ENCODE measurements at regions not wholly inside any gene's neighbourhood (a gene's known extent, or its start where the extent isn't known, plus 50 kb on each side); places are given as distances from the start of the nearest gene placed in this dataset.

DNA sequence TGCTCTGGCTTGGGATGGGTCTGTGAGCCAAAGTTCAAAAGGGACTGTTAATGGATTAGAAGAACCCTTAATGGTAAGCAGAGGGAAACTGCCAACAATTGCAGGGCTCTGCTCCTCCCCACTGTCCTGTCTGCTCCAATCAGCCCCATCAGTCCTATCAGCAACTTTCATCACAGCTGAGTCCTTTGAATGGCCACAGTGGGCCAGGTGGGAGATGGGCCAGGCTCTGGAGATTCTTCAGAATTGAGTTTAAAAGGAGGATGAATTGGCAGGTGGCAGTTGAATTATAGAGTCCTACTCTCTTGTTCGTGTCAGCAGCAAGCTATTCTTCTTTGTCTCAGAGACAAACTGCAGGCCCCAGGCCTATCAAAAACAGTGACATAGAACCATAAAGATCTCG lies 573.9 kb downstream of the EPHA4 start:
- Mint-ChIP-seq H3K36me3 (no peaks in the 10 kb centered on the region), H3K27ac (no peak overlapping the region), H3K4me1 (no peaks in the 10 kb centered on the region), H3K27me3 (no peaks in the 10 kb centered on the region), H3K9me3 (no peaks in the 10 kb centered on the region), H3K4me3 (no peak overlapping the region)
- POLR2A ChIA-PET, result no interaction called here
- ATAC-seq (ENCODE audit: low read depth), result no peak
- DNase-seq, result no peak

DNA sequence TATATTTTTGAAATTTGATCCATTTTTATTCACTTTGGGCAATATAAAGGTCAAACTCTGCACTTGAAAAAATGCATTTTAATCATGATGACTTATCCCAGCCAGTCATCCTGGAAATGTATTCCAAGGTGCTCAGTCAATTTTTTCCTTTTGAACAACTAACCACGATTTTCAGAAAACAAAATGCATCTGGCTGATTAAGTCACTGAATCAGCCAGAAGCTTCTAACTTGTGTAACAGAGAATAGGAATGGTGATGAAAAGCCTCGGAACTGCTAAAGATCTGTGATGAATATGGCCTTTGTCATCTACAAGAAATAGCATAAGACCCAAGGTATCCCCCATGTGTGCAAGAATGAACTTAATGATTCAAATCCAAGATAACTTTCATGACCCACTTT lies 572.7 kb downstream of the EPHA4 start:
- Mint-ChIP-seq H3K9me3 (no peaks in the 10 kb centered on the region), H3K4me1 (no peaks in the 10 kb centered on the region), H3K27me3 (no peaks in the 10 kb centered on the region), H3K36me3 (no peaks in the 10 kb centered on the region), H3K27ac (no peak overlapping the region), H3K4me3 (no peak overlapping the region)
- no peak for ATAC-seq (ENCODE audit: low read depth)
- DNase-seq, result no peak
- POLR2A ChIA-PET, result no interaction called here

DNA sequence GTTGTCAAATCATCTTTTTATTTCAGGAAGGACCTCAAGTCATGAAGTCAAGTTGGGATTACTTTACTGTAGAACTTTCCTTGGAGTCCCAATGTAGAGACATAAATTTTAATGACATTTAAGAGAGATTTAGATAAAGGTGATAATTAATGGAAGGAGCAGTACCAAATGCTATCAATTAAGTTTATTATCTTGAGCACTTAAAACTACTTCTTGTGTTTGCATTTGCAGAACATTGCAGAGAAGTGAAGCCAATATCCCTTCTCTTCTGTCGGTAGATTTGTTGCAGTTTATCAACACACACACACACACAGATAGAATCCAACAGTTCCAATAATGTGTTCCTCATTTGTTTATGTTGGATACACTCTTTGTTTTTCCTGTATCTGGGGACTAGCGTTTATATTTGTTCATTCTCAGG lies 570.7 kb downstream of the EPHA4 start:
- H3K27ac Mint-ChIP-seq, result no peak overlapping the region
- H3K9me3 Mint-ChIP-seq, result no peaks in the 10 kb centered on the region
- POLR2A ChIA-PET, result no interaction called here
- no peak overlapping the region for H3K4me3 Mint-ChIP-seq
- no peaks in the 10 kb centered on the region for H3K36me3 Mint-ChIP-seq
- no peaks in the 10 kb centered on the region for H3K27me3 Mint-ChIP-seq
- no peak for ATAC-seq (ENCODE audit: low read depth)
- no peak for DNase-seq
- H3K4me1 Mint-ChIP-seq, result no peaks in the 10 kb centered on the region

DNA sequence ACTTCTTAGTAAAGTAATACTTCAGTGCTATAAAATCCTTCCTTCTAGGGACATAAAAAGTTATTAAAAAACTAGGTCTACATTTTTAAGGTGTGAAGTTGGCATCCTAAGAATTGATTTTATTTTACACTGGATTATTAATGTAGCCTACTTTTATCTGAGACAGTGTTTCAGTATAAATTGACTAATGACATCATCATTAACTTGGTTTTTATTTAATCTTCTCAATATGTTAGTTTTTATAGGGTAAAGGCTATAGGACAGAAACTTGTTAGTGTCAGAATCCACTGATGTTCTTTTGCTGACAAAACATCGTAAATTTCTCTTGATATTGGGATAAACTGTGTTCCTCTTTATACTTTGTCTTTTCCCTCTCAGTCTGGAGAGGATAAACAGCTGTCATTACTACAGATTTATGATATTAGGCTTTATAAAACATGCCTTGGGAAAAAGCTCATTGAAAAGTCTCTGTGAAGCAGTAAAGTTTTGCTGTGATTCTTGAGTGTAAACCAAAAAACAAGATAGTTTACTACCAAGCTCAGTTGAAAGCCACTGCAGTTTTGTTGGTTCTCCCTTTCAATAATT lies 569.9 kb downstream of the EPHA4 start:
- Mint-ChIP-seq H3K36me3 (no peaks in the 10 kb centered on the region), H3K4me1 (no peaks in the 10 kb centered on the region), H3K27ac (no peak overlapping the region), H3K9me3 (no peaks in the 10 kb centered on the region), H3K4me3 (no peak overlapping the region), H3K27me3 (no peaks in the 10 kb centered on the region)
- POLR2A ChIA-PET, result no interaction called here
- DNase-seq (no peak), ATAC-seq (ENCODE audit: low read depth) (no peak)

DNA sequence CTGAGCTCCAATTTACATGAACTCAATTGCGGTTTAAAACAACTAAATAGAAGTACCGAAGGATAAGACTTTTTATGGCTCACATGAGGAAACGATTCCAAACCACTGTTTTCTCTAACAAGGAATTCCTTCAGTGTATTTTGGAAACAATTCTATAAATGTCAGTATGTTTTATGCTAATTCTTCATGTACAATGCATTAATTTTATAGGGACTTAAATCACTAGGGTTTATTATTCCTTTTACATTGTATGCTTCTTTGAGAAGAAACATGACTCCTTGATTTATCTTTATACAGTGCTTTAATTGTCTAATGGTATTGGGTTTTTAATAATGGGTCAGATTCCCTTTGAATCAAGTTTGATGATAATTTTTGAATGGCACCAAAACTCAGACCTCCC lies 566.8 kb downstream of the EPHA4 start:
- POLR2A ChIA-PET, result no interaction called here
- Mint-ChIP-seq H3K27me3 (no peaks in the 10 kb centered on the region), H3K4me3 (no peak overlapping the region), H3K27ac (no peak overlapping the region), H3K9me3 (no peaks in the 10 kb centered on the region), H3K36me3 (no peaks in the 10 kb centered on the region), H3K4me1 (no peaks in the 10 kb centered on the region)
- DNase-seq (no peak), ATAC-seq (ENCODE audit: low read depth) (no peak)

DNA sequence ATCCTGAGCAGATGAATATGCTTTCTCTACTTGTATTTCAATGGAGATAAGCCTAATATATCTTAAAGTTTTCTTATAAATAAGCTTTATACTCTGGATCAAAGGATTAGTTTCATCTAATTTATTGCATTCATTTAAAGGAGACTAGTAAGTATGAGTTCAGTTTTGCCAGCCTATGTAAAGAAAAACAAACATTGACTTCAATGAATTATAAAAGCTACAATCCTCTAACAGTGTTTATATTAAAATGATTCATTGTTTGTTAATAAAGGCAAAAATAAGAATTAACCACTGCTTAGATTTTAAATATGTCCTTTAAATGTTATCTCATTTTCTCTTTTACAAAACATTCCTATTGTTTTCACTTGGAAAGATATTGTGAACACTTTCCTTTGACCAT lies 566.0 kb downstream of the EPHA4 start:
- POLR2A ChIA-PET, result no interaction called here
- Mint-ChIP-seq H3K27me3 (no peaks in the 10 kb centered on the region), H3K27ac (no peak overlapping the region), H3K4me3 (no peak overlapping the region), H3K4me1 (no peaks in the 10 kb centered on the region), H3K9me3 (no peaks in the 10 kb centered on the region), H3K36me3 (no peaks in the 10 kb centered on the region)
- ATAC-seq (ENCODE audit: low read depth) (no peak), DNase-seq (no peak)

DNA sequence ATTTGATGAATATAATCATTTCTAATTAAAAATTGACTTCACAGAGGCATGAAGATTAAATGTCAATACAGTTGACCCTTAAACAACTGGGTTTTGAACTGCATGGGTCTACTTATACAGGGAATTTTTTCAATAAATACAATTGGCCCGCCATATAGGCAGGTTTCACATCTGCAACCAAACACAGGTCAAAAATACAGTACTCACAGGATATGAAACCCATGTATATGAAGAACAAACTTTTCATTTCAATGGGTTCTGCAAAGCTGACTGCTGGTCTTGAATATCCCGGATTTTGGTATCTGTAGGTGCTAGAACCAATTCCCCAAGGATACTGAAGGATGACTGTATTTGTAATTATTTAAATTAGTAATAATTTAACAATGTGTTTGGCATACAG lies 555.6 kb downstream of the EPHA4 start:
- POLR2A ChIA-PET, result no interaction called here
- ATAC-seq (ENCODE audit: low read depth) (no peak), DNase-seq (no peak)
- H3K27ac Mint-ChIP-seq, result no peak overlapping the region
- H3K36me3 Mint-ChIP-seq, result no peaks in the 10 kb centered on the region
- H3K27me3 Mint-ChIP-seq, result no peaks in the 10 kb centered on the region
- no peaks in the 10 kb centered on the region for H3K4me1 Mint-ChIP-seq
- no peaks in the 10 kb centered on the region for H3K9me3 Mint-ChIP-seq
- no peak overlapping the region for H3K4me3 Mint-ChIP-seq

DNA sequence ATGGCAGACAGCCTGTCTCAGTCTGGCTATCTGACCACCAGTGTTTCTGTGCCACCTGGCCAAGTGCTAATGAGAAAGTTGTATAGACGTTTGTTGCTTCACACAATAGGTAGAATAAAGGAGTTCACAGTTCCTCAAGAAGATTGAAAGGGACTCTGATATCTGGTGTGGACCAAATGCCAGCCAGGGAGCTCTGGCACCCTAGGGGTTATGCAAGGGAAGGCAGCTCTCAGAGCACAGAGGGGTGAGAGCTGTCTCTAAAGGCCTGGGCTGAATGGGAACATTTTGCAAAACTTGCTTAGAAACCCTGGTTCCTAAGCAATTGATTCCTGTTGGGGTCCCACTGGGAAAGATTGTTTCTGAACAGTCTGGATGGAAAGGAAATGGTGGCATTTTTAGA lies 553.8 kb downstream of the EPHA4 start:
- no peaks in the 10 kb centered on the region for H3K36me3 Mint-ChIP-seq
- POLR2A ChIA-PET, result no interaction called here
- H3K9me3 Mint-ChIP-seq, result no peaks in the 10 kb centered on the region
- H3K27ac Mint-ChIP-seq, result no peak overlapping the region
- H3K4me3 Mint-ChIP-seq, result no peak overlapping the region
- ATAC-seq (ENCODE audit: low read depth) (no peak), DNase-seq (no peak)
- H3K27me3 Mint-ChIP-seq, result no peaks in the 10 kb centered on the region
- no peaks in the 10 kb centered on the region for H3K4me1 Mint-ChIP-seq

DNA sequence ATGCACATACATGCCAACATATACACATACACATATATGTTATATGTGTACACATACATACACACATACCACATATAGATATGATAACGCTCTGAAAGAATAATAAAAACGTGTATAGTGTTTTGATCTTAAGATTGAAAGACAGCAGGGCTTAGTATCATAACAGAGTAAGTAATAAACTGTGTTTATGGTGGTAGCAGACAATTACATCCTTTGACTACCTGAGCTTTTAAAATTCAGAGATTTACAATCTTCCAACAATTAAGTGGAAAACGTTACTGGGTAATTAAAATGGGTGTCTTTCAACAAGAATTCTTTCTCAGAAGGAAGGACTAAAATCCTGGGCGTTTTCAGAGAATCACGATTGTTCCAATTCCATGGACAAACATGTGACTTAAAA lies 552.4 kb downstream of the EPHA4 start:
- H3K4me3 Mint-ChIP-seq, result no peak overlapping the region
- H3K27ac Mint-ChIP-seq, result no peak overlapping the region
- H3K27me3 Mint-ChIP-seq, result no peaks in the 10 kb centered on the region
- POLR2A ChIA-PET, result no interaction called here
- no peaks in the 10 kb centered on the region for H3K36me3 Mint-ChIP-seq
- no peak for DNase-seq
- H3K9me3 Mint-ChIP-seq, result no peaks in the 10 kb centered on the region
- H3K4me1 Mint-ChIP-seq, result no peaks in the 10 kb centered on the region
- ATAC-seq (ENCODE audit: low read depth), result no peak

DNA sequence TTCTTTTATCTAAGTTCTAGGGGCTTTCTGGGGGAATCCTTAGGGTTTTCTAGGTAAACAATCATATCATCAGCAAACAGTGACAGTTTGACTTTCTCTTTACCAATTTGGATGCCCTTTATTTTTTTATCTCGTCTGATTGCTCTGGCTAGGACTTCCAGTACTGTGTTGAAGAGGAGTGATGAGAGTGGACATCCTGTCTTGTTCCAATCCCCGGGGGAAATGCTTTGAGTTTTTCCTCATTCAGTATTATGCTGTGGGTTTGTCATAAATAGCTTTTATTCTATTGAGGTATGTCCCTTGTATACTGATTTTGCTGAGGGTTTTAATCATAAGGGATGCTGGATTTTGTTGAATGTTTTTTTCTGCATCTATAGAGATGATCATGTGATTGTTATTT lies 549.5 kb downstream of the EPHA4 start:
- Mint-ChIP-seq H3K36me3 (no peaks in the 10 kb centered on the region), H3K4me3 (no peak overlapping the region), H3K27ac (no peak overlapping the region), H3K4me1 (no peaks in the 10 kb centered on the region), H3K9me3 (no peaks in the 10 kb centered on the region), H3K27me3 (no peaks in the 10 kb centered on the region)
- POLR2A ChIA-PET, result no interaction called here
- DNase-seq (no peak), ATAC-seq (ENCODE audit: low read depth) (no peak)

DNA sequence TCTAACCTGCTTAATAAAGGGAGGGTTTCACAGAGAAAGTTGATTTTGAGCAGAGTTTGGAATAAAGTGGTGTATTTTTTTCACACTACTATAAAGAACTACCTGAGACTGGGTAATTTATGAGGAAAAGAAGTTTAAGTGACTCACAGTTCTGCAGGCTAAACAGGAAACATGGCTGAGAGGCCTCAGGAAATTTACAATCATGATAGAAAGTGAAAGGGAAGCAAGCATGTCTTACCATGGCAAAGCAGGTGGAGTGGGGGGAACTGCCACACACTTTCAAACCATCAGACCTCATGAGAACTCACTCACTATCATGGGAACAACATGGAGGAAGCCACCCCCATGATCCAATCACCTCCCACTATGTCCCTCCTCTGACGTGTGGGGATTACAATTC lies 546.7 kb downstream of the EPHA4 start:
- ATAC-seq (ENCODE audit: low read depth) (no peak), DNase-seq (no peak)
- Mint-ChIP-seq H3K9me3 (no peaks in the 10 kb centered on the region), H3K4me1 (no peaks in the 10 kb centered on the region), H3K27ac (no peak overlapping the region), H3K27me3 (peaks cover 2% of the 10 kb centered on the region), H3K36me3 (no peaks in the 10 kb centered on the region), H3K4me3 (no peak overlapping the region)
- POLR2A ChIA-PET, result no interaction called here

DNA sequence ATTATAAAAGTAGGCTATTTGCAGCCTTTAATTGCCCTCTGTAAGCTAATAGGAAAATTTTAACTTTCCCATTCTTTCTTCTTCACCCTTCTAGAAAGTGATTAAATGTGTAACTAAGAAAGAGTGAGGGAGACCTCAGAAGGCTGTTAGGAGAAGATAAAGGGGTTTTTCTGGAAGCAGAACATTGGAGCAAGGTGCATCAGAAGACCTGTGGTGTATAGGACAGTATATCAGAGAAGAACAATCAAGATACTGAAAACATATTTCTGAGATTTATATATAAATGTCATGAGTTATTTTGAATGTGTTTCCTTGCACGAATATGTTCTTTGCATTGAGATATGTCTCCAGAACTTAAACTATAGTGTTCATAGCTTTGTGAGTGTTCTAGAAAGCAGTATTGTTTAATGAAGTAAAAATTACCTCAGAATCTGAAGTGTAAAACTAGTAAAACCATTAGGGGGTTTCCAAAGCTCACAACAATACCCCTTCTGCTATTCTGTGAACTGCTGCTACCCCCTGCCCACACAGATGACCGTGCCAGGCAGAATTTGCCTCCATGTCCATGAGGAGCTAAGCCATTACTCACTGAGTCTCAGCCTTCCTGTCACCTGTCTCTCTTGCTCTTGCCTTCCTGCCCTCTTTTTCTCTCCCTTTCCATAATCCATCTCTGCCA lies 537.9 kb downstream of the EPHA4 start:
- ATAC-seq (ENCODE audit: low read depth), result no peak
- no peaks in the 10 kb centered on the region for H3K36me3 Mint-ChIP-seq
- DNase-seq, result no peak
- POLR2A ChIA-PET, result interaction anchor here (0.6 kb wide), 1 partner anchor 821 kb away, joined by 5 read pairs; no protein-coding TSS in a partner anchor
- peaks cover 2% of the 10 kb centered on the region for H3K27me3 Mint-ChIP-seq
- H3K4me3 Mint-ChIP-seq, result no peak overlapping the region
- H3K27ac Mint-ChIP-seq, result no peak overlapping the region
- H3K4me1 Mint-ChIP-seq, result no peaks in the 10 kb centered on the region
- H3K9me3 Mint-ChIP-seq, result no peaks in the 10 kb centered on the region

DNA sequence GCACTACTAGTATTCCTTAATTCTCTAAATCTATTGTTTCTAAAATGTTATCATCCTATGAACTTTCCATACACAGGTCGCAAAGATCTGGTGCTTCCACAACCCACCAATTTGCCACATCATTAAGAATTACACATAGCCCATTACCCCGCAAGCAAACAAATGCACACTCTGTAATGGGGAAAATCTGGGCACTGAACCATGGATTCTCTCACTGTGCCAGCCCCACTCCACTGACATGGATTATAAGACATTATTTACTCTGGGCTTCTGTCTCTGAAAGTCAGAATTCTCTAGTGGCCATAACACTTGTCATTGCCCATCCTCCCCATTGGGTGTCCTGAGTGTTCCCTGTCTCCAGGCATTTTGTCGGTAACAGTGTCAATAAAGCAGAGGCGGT lies 537.1 kb downstream of the EPHA4 start:
- H3K4me1 Mint-ChIP-seq, result no peaks in the 10 kb centered on the region
- no peak overlapping the region for H3K27ac Mint-ChIP-seq
- H3K36me3 Mint-ChIP-seq, result no peaks in the 10 kb centered on the region
- H3K27me3 Mint-ChIP-seq, result peaks cover 2% of the 10 kb centered on the region
- H3K9me3 Mint-ChIP-seq, result no peaks in the 10 kb centered on the region
- no peak for ATAC-seq (ENCODE audit: low read depth)
- POLR2A ChIA-PET, result no interaction called here
- no peak overlapping the region for H3K4me3 Mint-ChIP-seq
- DNase-seq, result no peak

DNA sequence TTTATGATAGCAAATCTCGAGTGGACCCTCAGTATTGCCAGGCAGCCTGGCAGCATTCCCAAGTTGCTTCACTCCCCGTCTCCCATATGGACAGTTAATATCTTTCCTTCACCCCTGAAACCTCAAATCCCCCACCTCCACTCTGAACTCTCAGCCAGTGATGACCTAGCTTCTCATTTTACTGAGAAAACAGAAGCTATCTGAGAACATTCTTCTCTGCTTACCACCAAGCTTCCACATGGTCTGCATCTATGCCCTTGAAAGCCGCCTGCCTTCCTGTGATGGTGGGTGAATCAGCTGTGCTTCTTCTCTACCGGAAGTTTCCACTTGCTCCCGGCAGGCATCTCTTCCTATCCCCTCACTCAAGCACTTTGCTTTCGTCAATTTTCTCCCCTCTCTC lies 529.2 kb downstream of the EPHA4 start:
- no peaks in the 10 kb centered on the region for H3K9me3 Mint-ChIP-seq

DNA sequence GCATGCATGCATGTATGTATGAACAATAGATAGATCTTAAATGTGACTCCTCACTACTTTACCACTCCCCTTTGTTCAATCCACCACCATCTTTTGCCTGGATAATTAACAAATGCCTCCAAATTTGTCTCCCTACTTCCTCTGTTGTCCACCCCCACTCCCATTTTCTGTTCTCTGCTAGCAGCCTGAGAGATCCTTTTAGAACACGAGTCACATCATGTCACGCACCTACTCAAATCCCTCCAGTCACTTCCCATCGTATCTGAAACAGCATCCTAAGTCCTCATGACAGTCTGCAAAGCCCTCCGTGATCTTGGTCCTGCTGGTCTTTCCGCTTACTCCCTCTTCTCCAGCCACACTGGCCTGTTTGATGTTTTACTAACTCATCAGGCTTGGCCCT lies 527.3 kb downstream of the EPHA4 start:
- H3K36me3 Mint-ChIP-seq, result no peaks in the 10 kb centered on the region
- no peak overlapping the region for H3K4me3 Mint-ChIP-seq
- H3K27me3 Mint-ChIP-seq, result no peaks in the 10 kb centered on the region
- H3K9me3 Mint-ChIP-seq, result no peaks in the 10 kb centered on the region
- POLR2A ChIA-PET, result no interaction called here
- ATAC-seq (ENCODE audit: low read depth) (no peak), DNase-seq (no peak)
- no peak overlapping the region for H3K27ac Mint-ChIP-seq
- no peaks in the 10 kb centered on the region for H3K4me1 Mint-ChIP-seq

More for the DNA sequence above, 529.2 kb downstream of the EPHA4 start:
- POLR2A ChIA-PET, result no interaction called here
- Mint-ChIP-seq H3K36me3 (no peaks in the 10 kb centered on the region), H3K27ac (no peak overlapping the region), H3K27me3 (no peaks in the 10 kb centered on the region), H3K4me1 (no peaks in the 10 kb centered on the region), H3K4me3 (no peak overlapping the region)
- DNase-seq (no peak), ATAC-seq (ENCODE audit: low read depth) (no peak)
